ENCODE measurements at regions not wholly inside any gene's neighbourhood (a gene's known extent, or its start where the extent isn't known, plus 50 kb on each side); places are given as distances from the start of the nearest gene placed in this dataset.
"Not testable (repeated sequence)": the region's sequence is repeated elsewhere in the genome, so short reads cannot be mapped to it uniquely, and the experiment has no call there.

DNA sequence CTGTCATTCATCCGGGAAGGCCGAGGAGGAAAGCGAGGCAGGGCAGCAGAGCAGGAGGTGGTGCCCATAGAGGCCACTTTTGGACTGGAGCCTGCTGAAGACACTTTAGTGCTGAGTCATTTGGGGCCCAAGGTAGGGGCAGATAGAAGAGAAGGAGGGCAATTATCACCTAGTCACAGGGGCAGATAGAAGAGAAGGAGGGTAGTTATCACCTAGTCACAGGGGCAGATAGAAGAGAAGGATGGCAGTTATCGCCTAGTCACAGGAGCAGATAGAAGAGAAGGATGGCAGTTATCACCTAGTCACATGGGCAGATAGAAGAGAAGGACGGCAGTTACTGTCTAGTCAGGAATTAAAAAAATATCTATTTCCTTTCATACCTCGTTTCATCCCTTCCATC, 1372.6 kb downstream of the FOXD4L5 start:
- intact Hi-C loops (cut with micrococcal nuclease); ATAC-seq; DNase-seq: not testable (repeated sequence)

DNA sequence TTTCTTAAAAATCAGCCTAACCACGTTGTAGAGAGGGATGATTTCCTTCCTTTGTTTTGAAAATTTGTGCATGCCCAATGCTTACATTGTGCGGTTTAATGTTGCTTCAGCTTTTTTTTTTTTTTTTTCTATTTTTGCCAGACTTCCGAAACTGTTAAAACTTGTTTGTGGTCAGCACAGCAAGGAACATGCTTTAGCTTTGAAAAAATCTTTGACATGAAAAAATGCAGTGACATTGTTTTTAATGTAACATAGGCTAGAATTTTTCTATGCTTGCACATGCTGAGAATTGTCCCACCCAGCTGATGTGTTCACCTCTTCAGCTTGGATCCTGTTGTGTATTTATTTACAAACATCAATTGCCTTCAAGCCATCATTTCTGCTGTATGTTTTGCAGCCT, 1375.9 kb downstream of the FOXD4L5 start:
- DNase-seq; intact Hi-C loops (cut with micrococcal nuclease); ATAC-seq: not testable (repeated sequence)

DNA sequence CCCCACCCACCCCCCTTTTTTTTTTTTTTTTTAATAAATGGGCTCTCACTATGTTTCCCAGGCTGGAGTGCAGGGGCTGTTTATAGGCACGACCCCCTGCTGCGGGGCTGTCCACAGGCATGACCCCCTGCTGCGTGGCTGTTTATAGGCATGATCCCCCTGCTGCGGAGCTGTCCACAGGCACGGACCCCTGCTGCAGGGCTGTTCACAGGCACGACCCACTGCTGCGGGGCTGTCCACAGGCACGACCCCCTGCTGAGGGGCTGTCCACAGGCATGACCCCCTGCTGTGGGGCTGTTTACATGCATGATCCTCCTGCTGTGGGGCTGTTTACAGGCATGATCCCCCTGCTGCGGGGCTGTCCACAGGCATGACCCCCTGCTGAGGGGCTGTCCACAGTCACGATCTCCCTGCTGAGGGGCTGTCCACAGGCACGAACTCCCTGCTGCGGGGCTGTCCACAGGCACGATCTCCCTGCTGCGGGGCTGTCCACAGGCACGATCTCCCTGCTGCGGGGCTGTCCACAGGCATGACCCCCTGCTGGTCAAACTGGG, 1385.3 kb downstream of the FOXD4L5 start:
- DNase-seq; ATAC-seq; intact Hi-C loops (cut with micrococcal nuclease): not testable (repeated sequence)

DNA sequence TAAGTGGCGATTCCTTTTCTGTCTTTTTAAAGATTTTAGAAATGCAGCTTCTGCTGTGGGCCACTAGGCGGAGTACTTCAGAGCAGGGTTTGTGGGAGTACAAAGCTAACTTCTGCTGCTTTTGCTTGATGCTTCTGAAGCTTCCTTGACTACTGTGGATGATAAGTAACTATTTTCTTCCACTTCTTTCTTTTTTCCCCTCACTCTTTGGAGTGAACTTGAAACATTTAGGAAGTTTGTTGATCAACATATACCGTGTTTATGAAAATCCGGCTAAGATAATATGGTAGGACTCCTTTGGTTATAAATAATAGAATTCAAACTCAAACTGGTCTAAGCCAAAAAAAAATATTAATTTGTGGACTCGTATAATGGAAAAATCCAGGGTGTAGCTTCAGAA, 1403.6 kb downstream of the FOXD4L5 start:
- intact Hi-C loops (cut with micrococcal nuclease); ATAC-seq; DNase-seq: not testable (repeated sequence)

DNA sequence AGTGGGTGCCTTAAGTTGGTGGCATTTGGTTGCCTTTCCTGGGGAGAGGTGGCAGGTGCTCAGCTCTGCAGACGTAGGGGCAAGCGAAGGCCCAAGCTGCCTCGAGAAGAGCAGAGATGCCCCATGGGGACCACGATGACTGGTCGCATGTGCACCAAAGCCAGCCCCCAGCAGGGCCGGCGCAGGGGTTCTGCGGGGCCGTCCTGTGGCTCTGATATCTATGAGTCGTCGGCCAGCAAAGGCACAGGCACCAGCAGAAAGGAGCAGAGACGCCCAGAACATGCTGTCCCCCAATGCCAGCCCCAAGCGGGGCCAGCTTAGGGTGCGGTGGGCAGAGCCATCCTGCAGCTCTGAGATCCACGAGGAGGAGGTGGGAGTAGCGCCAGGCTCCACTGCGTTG, 1408.6 kb downstream of the FOXD4L5 start:
- intact Hi-C loops (cut with micrococcal nuclease); ATAC-seq; DNase-seq: not testable (repeated sequence)

DNA sequence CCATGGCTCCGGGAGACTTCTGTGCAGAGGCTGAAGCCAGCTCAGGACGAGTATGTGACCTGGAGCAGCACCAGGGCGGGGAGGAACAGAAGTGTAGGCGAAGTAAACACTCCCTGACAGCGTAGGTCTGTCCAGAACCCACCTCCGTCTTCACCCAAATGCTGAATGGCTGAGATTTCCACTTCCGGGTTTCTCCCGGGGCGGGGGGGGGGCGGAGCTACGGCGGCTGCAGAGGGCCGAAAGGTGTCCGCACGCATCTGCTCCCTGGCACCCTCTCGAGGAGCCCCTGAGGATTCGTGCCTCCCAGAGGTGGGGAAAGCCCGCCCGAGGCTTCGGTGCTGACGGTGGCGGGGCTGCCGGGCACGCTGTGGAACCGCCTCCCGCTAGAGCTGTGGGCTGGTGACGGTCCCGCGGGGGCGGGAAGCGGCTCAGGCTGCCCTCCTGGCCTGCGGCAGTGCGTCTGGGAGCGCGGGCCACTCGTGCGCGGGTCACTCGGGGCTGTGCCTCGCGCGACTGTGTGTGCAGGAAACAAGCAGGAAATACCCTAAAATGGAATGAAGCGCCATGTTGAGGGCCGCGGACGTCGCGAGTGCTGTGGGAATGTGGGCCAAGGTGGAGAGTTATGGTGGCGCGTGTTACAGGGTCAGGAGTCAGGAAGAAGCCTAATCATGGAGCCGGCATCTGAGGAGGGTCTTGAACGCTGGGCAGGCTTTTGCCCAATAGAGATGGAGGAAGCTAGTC, 1425.4 kb downstream of the FOXD4L5 start:
- DNase-seq = peak; percentile 35
- peak; percentile 35 for ATAC-seq
- intact Hi-C loops (cut with micrococcal nuclease) = no loop called here

DNA sequence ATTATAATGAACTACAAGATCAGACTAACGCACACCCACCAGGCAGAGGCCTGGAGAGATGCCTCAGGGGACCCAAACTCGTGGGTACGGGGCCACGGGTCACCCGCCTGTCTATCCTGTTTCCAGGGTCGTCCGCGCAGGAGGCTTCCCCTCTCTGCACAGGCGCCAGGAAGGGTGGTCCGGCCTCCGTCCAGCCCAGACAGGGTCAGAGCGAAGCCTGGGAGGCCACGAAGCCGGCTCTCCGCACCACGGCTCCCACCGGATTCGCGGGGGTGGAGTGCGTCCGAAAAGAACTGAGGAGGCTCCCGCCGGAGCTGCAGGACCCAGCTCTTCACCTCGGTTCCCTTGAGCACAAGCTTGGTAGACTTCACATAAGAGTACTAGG, 1425.9 kb downstream of the FOXD4L5 start:
- ATAC-seq; intact Hi-C loops (cut with micrococcal nuclease): not testable (repeated sequence)
- peak; percentile 31 for DNase-seq

DNA sequence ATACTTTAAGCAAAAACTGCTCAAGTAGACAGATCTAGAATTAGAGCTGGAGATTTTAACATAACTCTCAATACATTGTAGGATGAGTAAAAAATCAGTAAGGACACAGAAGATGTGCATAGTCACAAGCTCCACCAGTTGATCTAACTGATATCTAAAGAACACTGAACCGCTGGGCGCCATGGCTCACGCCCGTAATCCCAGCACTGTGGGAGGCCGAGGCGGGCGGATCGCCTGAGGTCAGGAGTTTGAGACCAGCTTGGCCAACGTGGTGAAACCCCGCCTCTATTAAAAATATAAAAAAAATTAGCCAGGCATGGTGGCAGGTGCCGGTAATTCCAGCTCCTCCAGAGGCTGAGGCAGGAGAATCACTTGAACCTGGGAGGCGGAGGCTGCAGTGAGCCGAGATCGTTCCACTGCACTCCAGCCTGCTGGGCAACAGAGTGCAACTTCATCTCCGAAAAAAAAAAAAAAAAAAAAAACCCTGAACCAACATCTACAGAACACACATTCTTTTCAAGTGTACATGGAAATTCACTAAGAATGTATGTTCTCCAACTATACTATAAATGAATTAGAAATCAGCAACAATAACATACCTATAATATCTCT, 1431.8 kb downstream of the FOXD4L5 start:
- ATAC-seq = not testable (repeated sequence)

DNA sequence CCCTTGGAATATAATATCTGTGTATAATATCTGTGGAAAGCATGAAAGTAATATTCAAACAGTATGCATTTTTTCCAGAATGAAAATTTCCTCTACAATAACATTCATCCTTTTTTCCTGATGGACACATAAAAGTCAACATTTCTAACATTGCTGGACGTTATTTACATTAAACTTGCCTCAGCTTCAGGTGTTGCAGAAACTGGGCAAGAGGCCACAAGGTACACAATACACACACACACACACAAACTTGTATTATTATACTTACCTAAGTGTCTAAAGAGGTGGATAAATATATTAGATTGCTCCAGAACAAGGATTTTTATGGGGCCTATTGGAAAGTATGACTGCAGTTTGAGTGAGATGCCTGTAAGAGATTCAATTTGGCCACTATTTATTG, 1460.2 kb downstream of the FOXD4L5 start:
- ATAC-seq; intact Hi-C loops (cut with micrococcal nuclease); DNase-seq: not testable (repeated sequence)

More for the DNA sequence above, 1431.8 kb downstream of the FOXD4L5 start:
- DNase-seq; intact Hi-C loops (cut with micrococcal nuclease): not testable (repeated sequence)

DNA sequence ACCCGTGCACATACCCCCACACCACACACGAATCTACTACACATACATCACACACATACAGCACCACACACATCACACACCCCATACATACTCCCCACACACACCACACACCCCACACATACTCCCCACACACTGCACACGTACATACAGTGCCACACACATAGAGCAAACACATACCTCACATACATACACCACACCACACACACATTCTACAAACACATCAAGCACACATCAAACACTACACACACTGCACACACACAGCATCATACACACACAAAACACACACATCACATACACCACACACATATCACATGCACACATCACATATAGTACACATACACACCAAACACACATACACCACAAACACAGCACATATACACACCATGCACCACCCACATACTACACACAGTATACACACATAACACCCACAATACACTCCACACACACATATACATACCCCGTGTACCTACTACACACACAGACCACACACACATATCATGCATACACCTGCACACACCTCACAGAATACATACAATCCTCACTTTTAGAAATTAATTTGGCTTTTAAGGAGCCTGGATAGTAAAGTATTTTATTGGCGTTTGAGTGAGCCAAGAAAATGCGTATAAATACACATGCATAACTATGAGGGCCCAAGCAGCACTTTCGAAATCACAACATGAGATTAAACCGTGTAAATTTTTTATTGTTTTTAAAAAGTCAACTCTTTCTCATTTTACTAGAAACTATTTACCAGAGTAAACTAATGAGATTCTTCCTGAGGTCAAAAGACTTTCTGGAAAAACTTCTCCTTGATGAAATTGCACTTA, 1461.4 kb downstream of the FOXD4L5 start:
- ATAC-seq = peak; percentile 73
- DNase-seq; intact Hi-C loops (cut with micrococcal nuclease): not testable (repeated sequence)

DNA sequence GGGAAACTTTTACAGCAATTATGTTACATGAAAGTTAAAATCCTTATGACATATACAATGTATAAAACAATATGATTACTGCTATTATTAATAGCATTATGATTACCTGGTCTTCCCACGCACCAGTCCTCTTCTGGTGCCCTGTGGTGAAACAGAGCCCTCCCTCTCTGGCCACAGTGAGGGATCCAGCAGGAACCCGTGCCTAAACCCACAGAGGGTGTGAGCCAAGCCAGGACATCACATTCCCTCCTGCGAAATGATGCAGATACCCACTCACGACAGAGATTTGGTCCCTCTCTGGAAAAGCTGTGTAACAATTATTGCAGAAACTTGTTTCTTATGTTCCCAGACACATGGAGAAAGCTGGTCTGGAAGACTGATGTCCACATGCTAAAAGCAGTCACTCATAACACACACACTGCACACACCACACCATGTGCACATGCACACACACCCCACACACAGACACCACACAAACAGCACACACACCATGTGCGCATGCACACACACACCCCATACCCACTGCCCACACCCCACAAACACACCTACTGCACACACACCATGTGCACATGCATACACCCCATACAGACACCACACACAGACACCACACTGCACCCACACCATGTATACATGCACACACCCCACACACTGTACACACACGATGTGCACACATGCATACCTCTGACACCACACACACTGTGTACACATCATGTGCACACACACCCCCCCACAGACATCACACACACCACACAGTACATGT, 1462.2 kb downstream of the FOXD4L5 start:
- ATAC-seq = peak; percentile 40

DNA sequence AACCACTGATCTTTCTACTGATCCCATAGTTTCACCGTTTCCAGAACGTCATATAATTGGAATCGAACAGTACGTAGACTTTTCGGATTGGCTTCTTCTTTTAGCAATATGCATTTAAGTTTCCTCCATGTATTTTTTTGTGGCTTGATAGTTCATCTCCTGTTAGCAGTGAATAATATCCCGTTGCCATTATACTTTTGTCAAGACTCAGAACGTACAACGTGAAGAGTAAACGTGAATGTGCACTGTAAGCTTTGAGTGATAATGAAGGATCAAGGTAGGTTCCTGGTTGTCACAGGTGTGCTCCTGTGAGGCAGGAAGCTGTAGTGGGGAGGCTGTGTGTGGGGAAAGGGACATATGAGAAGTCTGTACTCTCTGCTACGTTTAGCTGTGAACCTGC, 1463.7 kb downstream of the FOXD4L5 start:
- intact Hi-C loops (cut with micrococcal nuclease); DNase-seq; ATAC-seq: not testable (repeated sequence)

More for the DNA sequence above, 1462.2 kb downstream of the FOXD4L5 start:
- intact Hi-C loops (cut with micrococcal nuclease); DNase-seq: not testable (repeated sequence)

DNA sequence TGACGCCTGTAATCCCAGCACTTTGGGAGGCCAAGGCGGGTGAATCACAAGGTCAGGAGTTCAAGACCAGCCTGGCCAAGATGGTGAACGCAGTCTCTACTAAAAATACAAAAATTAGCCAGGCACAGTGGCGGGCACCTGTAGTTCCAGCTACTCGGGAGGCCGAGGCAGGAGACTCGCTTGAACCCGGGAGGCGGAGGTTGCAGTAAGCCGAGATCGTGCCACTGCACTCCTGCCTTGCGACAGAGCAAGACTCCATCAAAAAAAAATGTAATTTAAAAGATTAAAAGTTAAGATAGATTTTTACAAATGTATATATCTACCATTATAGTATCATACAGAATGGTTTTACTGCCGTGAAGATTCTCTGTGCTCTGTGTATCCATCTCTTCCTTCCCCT, 1464.1 kb downstream of the FOXD4L5 start:
- ATAC-seq; DNase-seq; intact Hi-C loops (cut with micrococcal nuclease): not testable (repeated sequence)

DNA sequence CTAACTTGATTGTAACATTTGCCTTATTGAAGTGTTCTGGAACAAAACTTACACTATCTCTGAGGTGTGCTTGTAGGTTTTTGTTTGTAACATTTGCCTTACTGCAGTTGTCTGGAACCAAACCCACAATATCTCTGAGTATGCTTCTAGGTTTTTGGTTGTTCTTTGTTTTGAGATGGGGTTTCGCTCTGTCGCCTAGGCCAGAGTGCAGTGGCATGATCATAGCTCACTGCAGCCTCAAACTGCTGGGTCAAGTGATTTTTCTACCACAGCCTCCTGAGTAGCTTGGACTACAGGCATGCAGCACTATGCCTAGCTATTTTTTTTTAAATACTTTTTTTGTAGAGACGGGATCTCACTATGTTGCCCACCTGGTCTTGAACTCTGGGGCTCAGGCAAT, 1464.6 kb downstream of the FOXD4L5 start:
- intact Hi-C loops (cut with micrococcal nuclease); ATAC-seq; DNase-seq: not testable (repeated sequence)

DNA sequence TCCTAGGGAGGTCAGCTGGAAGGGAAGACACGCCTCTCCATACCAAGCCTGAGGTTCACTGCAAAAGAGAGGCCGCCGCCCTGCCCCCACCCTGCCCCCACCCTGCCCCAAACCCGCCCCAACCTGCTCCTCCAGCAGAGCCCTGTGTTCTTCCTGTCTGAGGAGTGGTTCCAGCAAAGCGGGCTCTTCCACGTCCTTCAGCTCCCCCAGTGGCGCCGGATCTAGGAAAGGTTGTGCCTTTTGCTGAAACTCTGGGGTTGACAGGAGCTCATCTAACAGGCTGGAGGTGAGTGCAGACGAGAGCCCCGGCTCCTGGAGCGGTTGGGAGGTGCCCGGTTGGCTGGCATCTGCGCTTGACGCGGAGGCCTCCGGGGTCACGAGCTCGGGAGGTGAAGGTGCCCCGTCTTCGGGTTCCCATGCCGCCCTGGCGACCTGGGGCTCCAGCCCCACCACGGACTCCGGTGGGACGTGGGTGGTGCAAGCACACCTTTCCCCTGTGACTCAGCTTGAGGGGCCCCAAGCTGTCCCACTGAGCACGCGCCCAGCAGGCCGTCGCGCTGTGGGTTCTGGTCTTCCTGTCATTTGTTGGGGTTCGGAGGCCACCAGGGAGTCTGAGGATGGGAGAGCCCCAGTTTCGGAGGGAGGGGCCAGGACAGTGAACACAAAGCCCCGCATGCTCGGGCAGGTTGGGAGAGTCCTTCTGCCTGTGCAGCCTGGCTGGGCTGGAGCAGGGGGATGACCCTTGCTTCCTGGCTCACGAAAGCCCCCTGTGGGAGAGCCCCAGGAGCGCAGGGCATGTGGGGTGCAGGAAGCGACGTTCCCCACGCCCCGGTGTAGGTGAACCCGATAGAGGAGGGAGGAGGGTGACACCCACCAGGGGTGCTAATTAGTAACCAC, 1467.1 kb downstream of the FOXD4L5 start:
- intact Hi-C loops (cut with micrococcal nuclease) = no loop called here
- ATAC-seq (peak; percentile 47), DNase-seq (peak; percentile 67)

DNA sequence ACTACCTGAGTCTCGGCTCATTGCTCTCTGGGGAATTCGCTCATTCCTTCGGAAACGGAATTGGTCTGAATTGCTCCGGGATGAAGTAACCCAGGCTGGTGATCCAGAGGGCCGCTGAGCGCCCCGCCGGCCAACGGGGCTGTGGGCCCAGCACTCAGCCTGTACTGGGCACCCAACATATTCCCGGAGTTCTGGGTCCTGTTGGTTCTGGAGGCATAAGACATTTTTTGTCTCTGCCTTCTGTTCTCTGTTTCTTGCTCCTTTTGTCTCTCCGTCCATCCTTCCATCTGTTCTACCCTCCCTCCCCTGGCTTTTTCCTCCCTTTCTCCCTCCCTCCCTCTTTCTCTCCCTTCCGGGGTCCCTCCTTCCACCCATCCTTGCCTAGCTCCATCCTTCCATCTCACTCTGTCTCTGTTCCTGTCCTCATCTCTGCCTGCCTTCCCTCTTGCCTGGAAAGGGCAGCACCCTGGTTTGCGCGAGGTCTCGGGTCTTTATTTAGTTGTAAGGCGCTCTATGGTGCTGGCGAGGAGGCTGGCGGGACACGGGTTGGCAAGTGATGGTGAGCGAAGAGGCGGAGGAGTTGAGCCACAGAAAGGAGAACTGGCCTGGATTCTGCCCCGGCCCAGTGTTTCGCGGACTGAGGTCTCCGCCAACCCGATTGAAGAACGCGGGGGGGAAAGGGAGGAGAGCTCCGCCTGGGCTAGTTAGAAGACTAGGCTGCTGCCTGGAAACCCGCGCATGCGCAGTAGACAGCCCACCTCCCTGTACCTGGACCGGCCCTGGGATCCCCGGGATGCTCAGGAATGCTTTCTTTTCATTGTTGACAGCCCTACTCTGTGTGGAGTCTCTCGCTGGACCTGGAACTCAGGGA, 1468.0 kb downstream of the FOXD4L5 start:
- intact Hi-C loops (cut with micrococcal nuclease) = no loop called here
- ATAC-seq (peak; percentile 92), DNase-seq (peak; percentile 90)
